ENCODE measurements at regions not wholly inside any gene's neighbourhood (a gene's known extent, or its start where the extent isn't known, plus 50 kb on each side); places are given as distances from the start of the nearest gene placed in this dataset.
"Not testable (repeated sequence)": the region's sequence is repeated elsewhere in the genome, so short reads cannot be mapped to it uniquely, and the experiment has no call there.

- in situ Hi-C loops (cut with HindIII; ENCODE audit: low pct_ligation_motif_present, low pct_unique_long_range_greater_than_20kb, low sequenced_read_pairs); DNase-seq: not testable (repeated sequence)
These were observed 554.2 kb upstream of the ACTRT1 start for GRCh38 chrX:128606357-128606756.

GRCh38 chrX:128601706-128602105, 549.5 kb upstream of the ACTRT1 start:
- no peak for DNase-seq
- in situ Hi-C loops (cut with HindIII; ENCODE audit: low pct_ligation_motif_present, low pct_unique_long_range_greater_than_20kb, low sequenced_read_pairs), result no loop called here

- no peak for DNase-seq
- in situ Hi-C loops (cut with HindIII; ENCODE audit: low pct_ligation_motif_present, low pct_unique_long_range_greater_than_20kb, low sequenced_read_pairs), result no loop called here
These were observed 547.4 kb upstream of the ACTRT1 start for GRCh38 chrX:128599632-128600031.

GRCh38 chrX:128582036-128582435, 529.8 kb upstream of the ACTRT1 start:
- in situ Hi-C loops (cut with HindIII; ENCODE audit: low pct_ligation_motif_present, low pct_unique_long_range_greater_than_20kb, low sequenced_read_pairs), result no loop called here
- no peak for DNase-seq

GRCh38 chrX:128581615-128582014, 529.4 kb upstream of the ACTRT1 start:
- DNase-seq, result no peak
- in situ Hi-C loops (cut with HindIII; ENCODE audit: low pct_ligation_motif_present, low pct_unique_long_range_greater_than_20kb, low sequenced_read_pairs), result no loop called here

GRCh38 chrX:128543114-128543513, 490.9 kb upstream of the ACTRT1 start:
- no peak for DNase-seq
- in situ Hi-C loops (cut with HindIII; ENCODE audit: low pct_ligation_motif_present, low pct_unique_long_range_greater_than_20kb, low sequenced_read_pairs), result no loop called here

- in situ Hi-C loops (cut with HindIII; ENCODE audit: low pct_ligation_motif_present, low pct_unique_long_range_greater_than_20kb, low sequenced_read_pairs), result no loop called here
These were observed 466.3 kb upstream of the ACTRT1 start for GRCh38 chrX:128518508-128518907.

GRCh38 chrX:128517691-128518090, 465.5 kb upstream of the ACTRT1 start:
- in situ Hi-C loops (cut with HindIII; ENCODE audit: low pct_ligation_motif_present, low pct_unique_long_range_greater_than_20kb, low sequenced_read_pairs), result no loop called here
- no peak for DNase-seq

More at GRCh38 chrX:128518508-128518907, 466.3 kb upstream of the ACTRT1 start:
- peak; percentile 21 for DNase-seq

GRCh38 chrX:128504496-128504895, 452.3 kb upstream of the ACTRT1 start:
- in situ Hi-C loops (cut with HindIII; ENCODE audit: low pct_ligation_motif_present, low pct_unique_long_range_greater_than_20kb, low sequenced_read_pairs), result no loop called here
- DNase-seq, result no peak

- in situ Hi-C loops (cut with HindIII; ENCODE audit: low pct_ligation_motif_present, low pct_unique_long_range_greater_than_20kb, low sequenced_read_pairs), result no loop called here
- DNase-seq, result peak; percentile 44
These were observed 411.9 kb upstream of the ACTRT1 start for GRCh38 chrX:128464116-128464515.

GRCh38 chrX:128460835-128461234, 408.6 kb upstream of the ACTRT1 start:
- no peak for DNase-seq
- in situ Hi-C loops (cut with HindIII; ENCODE audit: low pct_ligation_motif_present, low pct_unique_long_range_greater_than_20kb, low sequenced_read_pairs), result no loop called here

- in situ Hi-C loops (cut with HindIII; ENCODE audit: low pct_ligation_motif_present, low pct_unique_long_range_greater_than_20kb, low sequenced_read_pairs), result no loop called here
- DNase-seq, result peak; percentile 68
These were observed 406.7 kb upstream of the ACTRT1 start for GRCh38 chrX:128458888-128459287.

- in situ Hi-C loops (cut with HindIII; ENCODE audit: low pct_ligation_motif_present, low pct_unique_long_range_greater_than_20kb, low sequenced_read_pairs), result no loop called here
- DNase-seq, result no peak
These were observed 405.5 kb upstream of the ACTRT1 start for GRCh38 chrX:128457674-128458073.

- in situ Hi-C loops (cut with HindIII; ENCODE audit: low pct_ligation_motif_present, low pct_unique_long_range_greater_than_20kb, low sequenced_read_pairs), result no loop called here
- DNase-seq, result no peak
These were observed 387.0 kb upstream of the ACTRT1 start for GRCh38 chrX:128439159-128439558.

- in situ Hi-C loops (cut with HindIII; ENCODE audit: low pct_ligation_motif_present, low pct_unique_long_range_greater_than_20kb, low sequenced_read_pairs), result no loop called here
- no peak for DNase-seq
These were observed 385.9 kb upstream of the ACTRT1 start for GRCh38 chrX:128438082-128438481.

- no peak for DNase-seq
- in situ Hi-C loops (cut with HindIII; ENCODE audit: low pct_ligation_motif_present, low pct_unique_long_range_greater_than_20kb, low sequenced_read_pairs), result no loop called here
These were observed 384.3 kb upstream of the ACTRT1 start for GRCh38 chrX:128436397-128437103.

- in situ Hi-C loops (cut with HindIII; ENCODE audit: low pct_ligation_motif_present, low pct_unique_long_range_greater_than_20kb, low sequenced_read_pairs), result no loop called here
- no peak for DNase-seq
These were observed 373.3 kb upstream of the ACTRT1 start for GRCh38 chrX:128425546-128425945.

GRCh38 chrX:128408842-128409241, 356.6 kb upstream of the ACTRT1 start:
- in situ Hi-C loops (cut with HindIII; ENCODE audit: low pct_ligation_motif_present, low pct_unique_long_range_greater_than_20kb, low sequenced_read_pairs), result no loop called here
- DNase-seq, result no peak

GRCh38 chrX:128396601-128397000, 344.4 kb upstream of the ACTRT1 start:
- in situ Hi-C loops (cut with HindIII; ENCODE audit: low pct_ligation_motif_present, low pct_unique_long_range_greater_than_20kb, low sequenced_read_pairs), result no loop called here
- peak; percentile 53 for DNase-seq

GRCh38 chrX:128383846-128384245, 331.6 kb upstream of the ACTRT1 start:
- in situ Hi-C loops (cut with HindIII; ENCODE audit: low pct_ligation_motif_present, low pct_unique_long_range_greater_than_20kb, low sequenced_read_pairs); DNase-seq: not testable (repeated sequence)

- no peak for DNase-seq
- in situ Hi-C loops (cut with HindIII; ENCODE audit: low pct_ligation_motif_present, low pct_unique_long_range_greater_than_20kb, low sequenced_read_pairs), result no loop called here
These were observed 313.3 kb upstream of the ACTRT1 start for GRCh38 chrX:128365492-128365891.

All from ACHN (cell line).